NCI-H446 treated with DMSO at 0.1 percent for 48 hours (cell line): ENCODE measurements at regions not wholly inside any gene's neighbourhood (a gene's known extent, or its start where the extent isn't known, plus 50 kb on each side); places are given as distances from the start of the nearest gene placed in this dataset.
"Not testable (repeated sequence)": the region's sequence is repeated elsewhere in the genome, so short reads cannot be mapped to it uniquely, and the experiment has no call there.

ENCODE experiments used
- DNase-seq: peaks from one replicate; lab custom pipeline; 2025; lab: John Stamatoyannopoulos, UW

DNA sequence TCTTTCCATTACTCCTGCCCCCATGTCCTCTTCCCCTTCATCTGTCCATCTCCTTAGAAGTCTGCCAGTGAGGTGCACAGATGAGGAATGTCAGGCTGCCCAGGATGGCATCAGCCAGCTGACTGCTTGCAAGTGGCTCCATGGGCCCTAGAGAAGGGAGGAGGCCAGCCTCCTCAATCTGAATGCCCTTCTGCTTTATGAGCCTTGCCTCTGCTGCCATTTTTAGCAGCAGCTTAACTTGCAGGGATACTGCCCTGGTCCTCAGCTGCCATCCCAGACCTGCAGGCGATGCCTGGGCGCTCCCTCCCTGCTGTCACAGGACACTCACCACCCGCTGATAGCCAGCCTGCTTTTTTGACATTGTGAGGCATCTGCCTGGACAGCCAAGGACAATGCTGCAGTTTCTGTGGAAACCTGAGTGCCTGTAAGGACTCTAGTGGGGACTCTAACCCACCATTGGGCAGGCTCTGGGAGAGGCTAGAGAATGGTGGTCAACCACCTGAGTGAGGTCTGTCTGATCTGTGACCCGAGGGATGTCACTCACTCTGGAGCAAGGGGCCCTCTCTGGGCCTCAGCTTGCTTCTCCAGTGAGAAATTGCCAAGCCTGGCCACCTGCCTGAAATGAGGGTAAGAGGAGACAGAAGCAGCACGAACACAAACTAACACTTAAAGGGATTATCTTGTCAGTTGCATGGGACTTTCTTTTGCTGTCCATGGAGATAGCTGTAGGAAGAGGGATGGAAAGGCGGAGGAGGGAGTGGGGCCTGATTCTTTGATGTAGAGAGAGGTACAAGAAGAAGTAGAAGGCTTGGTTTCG, 185.0 kb downstream of the MIS18A start:
- DNase-seq, result no peak

DNA sequence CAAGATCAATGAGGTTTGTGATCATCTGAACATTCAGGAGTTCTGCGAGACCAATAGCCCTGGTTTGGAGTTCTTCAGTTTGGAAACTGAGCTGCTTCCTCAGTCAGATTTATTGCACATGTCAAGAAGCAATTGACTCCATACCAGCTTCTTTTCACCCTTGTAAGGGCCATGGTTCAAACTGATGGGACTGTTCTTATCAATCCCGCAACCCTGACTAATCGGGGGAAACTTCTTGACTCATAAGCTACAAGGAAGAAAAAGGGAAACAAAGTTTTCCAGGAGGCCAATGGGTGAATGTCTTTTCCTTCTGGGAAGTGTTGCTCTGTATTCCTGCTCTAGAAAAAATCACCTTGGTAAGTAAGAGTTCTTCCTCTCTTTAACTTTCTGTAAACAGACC, 187.9 kb downstream of the MIS18A start:
- no peak for DNase-seq

DNA sequence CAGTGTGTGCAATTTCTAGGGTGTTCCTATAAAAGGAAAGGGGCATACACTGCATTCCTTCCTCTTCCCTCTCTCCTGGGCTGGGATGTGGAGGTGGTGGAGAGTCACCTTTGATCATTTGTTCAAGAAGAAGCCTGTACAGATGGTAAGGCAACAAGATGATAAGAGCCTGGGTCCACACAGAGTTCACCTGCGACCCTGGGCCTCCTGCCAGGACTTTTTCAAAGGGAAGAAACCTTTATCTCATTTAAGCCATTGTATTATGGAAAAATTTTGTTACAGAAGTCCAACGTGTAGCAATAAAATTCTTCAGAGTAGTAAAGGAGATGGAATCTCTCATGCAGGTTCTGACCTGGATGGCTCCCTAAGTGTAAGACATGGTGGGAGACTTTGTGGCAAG, 189.1 kb downstream of the MIS18A start:
- no peak for DNase-seq

DNA sequence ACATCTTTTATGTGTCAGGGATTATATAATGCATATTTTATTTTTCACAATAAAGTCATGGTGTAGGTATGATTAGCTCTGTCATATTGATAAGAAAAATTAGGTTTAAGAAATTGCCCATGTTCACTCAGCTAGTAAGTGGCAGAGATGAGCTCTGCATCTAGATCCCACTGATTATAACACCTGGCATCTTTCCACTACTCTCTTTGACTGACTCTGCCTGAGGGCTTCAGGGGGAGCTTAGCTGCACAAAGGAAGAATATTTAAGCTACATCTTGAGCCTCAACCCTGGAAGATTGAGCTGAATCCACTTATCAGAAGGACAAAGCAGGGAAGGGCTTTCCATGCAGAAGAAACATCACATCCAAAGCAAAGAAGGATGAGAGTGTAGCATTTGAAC, 190.4 kb downstream of the MIS18A start:
- no peak for DNase-seq

DNA sequence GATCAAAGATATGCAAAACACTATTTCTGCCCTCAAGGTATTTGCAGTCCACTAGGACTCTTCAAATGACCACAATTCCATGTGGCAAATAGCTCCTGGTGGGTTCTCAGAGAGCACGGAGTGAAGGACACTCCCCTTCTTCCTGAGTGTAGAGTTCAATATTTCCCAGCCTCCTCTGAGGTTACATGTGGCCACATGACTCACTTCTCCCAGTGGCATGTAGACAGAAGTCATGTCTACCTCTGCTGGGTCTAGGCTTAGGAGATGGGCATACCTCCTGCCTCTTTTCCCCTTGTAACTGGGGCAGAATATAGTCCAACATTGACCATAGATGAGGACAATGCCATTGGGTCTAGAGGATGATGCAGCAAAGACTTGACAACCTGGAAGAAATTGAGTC, 191.4 kb downstream of the MIS18A start:
- DNase-seq, result no peak

DNA sequence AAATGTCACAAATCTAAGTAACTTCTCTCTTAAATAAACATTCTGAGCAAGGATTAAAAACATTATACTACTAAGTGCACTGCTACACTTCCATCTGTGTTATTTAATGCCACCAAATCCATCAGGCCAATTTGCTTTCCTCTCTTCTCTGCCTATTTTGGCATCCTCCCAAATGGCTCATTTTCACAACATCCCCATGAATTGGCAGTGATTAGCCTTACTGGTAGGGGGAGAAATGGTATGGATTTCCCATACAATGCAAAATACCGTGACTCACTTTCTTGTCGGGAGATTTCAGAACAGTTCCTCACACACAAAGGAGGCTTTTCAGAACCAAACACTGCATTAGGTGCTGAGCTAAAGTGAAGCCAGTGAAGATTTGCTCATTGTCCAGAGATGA, 195.7 kb downstream of the MIS18A start:
- peak; percentile 67 for DNase-seq

DNA sequence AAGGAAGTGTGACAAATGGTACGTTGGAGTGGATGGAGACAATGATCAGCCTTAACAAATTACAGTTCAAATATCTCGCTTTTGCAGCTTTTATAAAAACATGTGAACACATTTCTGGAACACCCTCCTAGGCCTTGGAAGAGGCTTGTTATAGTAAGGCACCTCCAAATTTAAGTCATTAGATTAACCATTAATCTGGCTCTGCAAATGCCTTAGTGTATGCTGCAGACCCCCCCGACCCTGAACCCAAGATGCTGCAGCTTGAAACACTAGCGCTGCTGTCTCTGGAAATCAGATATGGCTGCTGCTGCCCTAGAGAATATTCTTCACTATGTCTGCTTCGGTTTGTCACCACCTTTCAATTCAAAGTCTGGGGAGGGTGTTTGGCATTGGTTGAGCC, 196.4 kb downstream of the MIS18A start:
- no peak for DNase-seq

DNA sequence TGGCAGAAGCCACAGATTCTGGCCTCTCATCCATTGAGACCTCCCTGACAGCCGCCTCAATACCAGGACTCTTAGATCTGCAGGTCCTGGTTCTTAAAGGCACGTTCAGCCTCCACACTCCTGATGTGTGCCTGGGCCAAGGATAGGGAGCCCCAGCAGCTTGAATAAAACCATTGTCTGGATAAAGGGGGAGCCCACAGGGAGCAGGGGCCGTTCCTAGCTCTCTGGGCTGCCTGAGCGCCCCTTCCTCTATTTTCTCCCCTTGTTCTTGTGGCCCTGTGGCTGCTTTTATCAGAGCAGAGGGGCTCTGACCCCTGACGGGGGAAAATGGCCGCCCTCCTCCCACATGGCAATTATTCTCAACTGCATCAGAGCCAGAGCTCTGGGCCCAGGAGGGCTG, 200.8 kb downstream of the HUNK start:
- DNase-seq, result no peak

DNA sequence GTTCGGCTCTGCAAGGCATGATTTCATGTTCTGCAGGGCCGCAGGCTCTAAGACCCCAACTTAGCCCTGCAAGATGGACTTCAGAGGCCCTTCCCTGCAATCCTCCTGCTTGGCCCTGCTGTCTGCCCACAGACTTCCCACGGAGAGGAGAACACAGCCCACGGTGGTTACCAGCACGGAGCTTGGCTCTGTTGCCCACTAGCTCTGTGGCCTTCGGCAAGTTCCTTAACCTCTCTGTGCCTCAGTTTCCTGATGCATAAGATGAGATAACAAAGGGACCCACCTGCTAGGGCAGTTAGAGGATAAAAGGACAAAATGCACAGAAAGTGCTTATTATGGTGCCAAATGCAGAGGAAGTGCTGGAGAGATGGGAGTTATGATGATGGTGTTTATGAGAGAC, 200.4 kb downstream of the HUNK start:
- no peak for DNase-seq

DNA sequence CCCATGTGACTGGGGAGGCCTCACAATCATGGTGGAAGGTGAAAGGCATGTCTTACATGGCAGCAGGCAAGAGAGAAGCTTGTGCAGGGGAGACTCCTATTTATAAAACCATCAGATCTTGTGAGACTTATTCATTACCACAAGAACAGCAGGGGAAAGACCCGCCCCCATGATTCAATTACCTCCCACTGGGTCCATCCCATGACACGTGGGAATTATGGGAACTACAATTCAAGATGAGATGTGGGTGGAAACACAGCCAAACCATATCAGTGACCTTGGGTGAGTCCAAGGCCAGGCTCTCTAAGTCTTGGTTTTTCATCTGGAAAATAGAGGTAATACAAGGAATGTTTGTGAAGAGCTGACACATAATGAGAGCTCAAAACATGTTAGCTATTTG, 198.8 kb downstream of the HUNK start:
- not testable (repeated sequence) for DNase-seq

DNA sequence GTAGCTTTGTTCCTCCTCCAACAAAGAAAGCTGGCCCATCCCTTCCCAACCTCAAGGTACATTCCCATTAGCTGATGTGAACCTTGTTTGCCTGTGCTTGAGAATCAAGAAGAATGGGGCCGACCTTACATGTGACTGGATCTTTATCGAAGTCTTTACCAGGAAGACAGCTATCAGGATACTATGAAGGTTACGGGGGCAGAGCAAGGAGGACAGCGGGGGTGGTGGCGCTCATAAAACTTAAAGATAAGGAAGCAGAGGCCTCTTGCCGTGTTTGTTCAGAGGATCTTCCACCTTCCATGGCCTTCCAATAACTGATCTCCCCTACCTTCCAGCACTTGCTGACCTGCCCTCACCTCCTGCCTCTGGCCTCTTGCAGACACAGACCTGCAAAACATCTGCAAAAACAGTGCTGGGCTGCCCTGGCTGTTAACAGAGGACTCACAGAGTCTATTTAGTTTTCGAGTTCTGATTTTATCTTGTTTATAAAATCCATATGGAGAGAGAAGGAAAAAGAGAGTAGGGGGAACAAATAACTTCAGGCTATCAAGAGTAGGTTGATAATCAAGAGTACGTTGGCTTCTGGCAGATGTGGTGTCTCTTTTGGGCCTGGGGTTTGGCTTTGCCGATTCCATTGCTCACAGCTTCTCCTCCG, 198.0 kb downstream of the HUNK start:
- DNase-seq, result no peak

DNA sequence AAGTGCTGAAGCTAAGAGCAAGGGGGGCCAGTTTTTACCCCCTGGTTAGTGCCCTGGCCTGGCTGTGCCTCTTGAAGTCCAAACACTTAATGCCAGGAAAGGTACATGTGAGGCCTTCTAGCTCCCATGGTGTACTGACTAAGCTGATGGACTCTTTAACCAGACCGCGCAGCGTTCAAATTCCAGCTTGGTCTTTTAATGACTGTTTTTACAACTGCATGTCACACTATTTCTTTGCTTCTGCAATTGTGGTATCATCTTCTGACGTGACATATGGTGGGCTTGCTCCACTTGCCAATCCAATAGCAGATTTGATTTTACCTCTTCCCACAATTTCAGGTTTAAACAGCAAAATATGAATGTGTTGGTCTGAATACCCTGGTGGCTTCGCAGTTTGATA, 197.3 kb downstream of the HUNK start:
- no peak for DNase-seq

DNA sequence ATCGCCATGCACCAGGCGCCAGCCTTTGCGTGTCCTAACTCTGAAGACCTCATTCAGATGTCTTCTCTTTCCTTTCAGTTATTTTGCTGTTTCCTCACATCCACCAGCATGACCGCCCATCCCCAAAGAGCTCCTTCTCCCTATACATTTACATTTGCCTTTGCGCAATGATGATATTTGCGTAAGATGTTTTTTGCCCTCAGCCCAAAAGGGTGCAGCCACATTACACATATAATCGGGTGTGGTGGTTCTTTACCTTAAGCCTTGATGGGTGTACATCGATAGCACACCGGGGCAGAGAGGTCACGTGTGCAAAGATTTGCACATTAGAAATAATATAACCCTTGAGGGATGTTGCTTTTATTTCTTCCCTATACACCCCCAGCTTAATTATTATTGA, 192.8 kb downstream of the HUNK start:
- no peak for DNase-seq

DNA sequence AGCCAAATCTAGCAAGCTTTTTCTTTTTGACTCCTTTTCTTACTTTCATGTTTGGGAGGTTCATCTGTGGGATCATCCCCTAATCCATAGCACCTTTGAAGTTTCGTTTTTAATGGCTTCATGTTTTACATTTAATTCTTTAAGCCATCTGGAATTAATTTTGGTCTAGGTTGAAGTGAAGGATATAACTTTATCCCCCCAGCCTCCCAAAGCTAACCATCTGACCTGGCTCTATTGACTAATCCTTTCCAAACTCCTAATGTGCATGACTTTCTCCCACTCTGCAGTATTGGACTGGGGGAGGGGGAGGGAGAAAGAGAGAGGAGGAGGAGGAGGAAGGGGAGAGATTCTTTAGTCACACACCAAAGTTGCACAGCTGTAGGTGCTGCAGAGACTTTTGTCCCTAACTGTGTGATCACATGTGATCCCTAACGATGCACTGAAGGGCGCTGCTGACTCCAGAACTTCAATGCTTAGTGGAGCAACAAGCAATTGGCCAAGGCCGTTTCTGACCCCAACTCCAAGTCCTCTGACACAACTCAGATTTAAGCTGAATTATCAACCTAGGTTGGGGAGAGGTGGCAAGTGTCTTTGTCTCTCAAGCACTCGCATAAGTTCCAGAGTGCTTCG, 191.6 kb downstream of the HUNK start:
- DNase-seq, result no peak

DNA sequence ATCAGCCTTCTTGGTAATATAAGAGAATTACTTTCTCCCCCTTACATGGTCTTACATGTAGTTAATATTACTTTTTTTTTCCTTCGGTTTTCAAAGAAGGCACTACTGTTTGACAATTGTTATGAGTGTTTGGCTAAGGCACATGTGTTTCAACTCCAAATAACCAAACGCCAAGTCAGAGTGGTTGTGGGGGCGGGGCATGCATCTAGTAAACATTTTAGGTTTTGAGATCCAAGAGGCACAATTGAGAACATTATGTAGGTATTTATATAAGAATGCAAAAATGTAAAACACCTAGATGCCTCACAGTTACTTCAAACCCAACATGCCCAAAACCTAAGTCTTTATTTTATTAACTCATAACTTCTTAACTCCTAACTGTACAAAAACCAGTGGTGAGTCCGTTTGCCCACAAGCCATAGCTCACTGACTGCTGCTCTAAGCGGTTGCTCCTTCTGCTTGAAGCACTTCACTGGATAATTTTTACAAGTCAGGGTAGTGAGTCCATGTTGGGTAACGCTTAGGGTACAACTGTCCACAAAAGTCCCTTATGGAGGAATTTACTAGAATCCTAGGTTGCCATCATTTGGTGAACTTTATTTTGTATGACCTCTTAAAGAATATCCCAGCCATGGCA, 189.9 kb downstream of the HUNK start:
- DNase-seq, result no peak

DNA sequence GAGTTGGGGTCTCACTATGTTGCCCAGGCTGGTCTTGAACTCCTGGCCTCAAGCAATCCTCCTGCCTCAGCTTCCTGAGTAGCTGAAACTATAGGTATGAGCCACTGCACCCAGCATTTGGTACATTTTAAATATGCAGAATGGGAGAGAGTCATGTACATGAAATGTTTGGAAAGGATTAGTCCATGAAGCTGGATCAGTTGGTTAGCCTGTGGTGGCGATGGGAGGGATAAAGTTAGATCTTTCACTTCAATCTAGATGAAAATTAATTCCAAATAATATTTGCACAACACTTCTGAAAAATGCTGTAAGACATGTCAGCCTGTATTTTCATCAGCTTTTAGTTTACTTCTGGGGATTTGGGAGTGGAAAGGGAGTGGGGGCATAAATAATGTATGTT, 188.9 kb downstream of the HUNK start:
- DNase-seq, result no peak

DNA sequence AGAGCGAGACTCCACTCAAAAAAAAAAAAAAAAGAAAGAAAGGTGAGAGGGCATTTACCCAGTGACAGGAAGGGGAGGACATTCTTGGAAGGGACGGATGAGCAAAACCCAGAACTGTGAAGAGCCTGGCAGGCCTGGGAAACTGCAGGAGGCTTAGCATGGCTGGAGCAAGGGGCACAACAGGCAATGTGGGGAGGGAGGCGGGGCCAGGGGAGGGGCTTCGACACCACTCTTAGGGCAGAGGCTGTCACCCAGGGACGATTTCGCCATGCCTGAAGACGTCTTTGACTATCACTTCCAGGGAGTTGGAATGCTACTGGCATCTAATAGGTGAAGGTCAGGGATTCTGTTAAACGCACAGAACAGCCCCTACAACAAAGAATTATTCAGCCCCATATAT, 184.0 kb downstream of the HUNK start:
- no peak for DNase-seq

DNA sequence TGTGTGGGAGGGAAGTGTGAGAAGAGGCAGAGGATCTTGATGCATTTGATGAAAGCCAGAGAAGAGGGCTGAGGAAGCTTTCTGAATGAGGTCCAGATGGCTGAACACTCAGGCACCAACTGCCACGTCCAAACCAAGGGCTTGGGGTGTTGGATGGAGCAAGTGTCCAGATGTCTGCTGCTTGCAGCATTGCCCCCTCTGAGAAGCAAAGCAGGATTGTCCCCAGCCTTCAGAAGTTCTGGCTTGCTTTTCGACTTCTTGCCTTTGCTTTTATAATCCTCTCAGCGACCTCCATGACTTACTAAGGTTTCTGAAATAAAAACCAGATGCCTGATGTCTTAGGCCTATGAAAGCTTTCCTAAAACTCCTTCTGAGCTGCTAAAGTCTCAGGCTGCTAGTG, 182.5 kb downstream of the HUNK start:
- DNase-seq, result no peak
